ENCODE measurements at regions not wholly inside any gene's neighbourhood (a gene's known extent, or its start where the extent isn't known, plus 50 kb on each side); places are given as distances from the start of the nearest gene placed in this dataset.

- H2BK5ac ChIP-seq (ENCODE audit: insufficient read length, low read length) = no peak overlapping the region
- H3K23ac ChIP-seq (ENCODE audit: insufficient read length, low read depth, low read length) = no peak overlapping the region
- no peak overlapping the region for H3K18ac ChIP-seq (ENCODE audit: insufficient read length, low read depth, low read length)
- H2BK12ac ChIP-seq (ENCODE audit: insufficient read length, low read depth, low read length) = no peak overlapping the region
- H3K4me1 ChIP-seq (ENCODE audit: insufficient read depth, low read length) = no peaks in the 10 kb centered on the region
- no peak overlapping the region for H3K4ac ChIP-seq (ENCODE audit: low read depth, low read length)
- H3K27me3 ChIP-seq (ENCODE audit: insufficient read depth, low read length) = no peaks in the 10 kb centered on the region
- no peak for DNase-seq
- H3K14ac ChIP-seq (ENCODE audit: insufficient read depth, low read length) = no peak overlapping the region
- H4K5ac ChIP-seq (ENCODE audit: insufficient read length, low read depth, low read length) = no peak overlapping the region
- peaks cover 0 to 11% of the 10 kb centered on the region in 2 experiments; a peak in 2 of 4 replicates for H3K4me1 Mint-ChIP-seq
- no peak overlapping the region for H3K9ac ChIP-seq (ENCODE audit: extremely low read depth, insufficient read length, low read length)
- H3K23me2 ChIP-seq (ENCODE audit: insufficient read length, low read depth, low read length, poor library complexity, severe bottlenecking) = no peaks in the 10 kb centered on the region
- no peak overlapping the region for H3T11ph ChIP-seq (ENCODE audit: low read length)
- TF ChIP-seq CTCF (conservative IDR thresholded peaks at IDR 0.05) = no peak
- H3K4me3 Mint-ChIP-seq = no peak overlapping the region
- no peak overlapping the region for H2AK5ac ChIP-seq (ENCODE audit: insufficient read length, low read length)
- no peak overlapping the region for H2BK20ac ChIP-seq (ENCODE audit: low read depth, low read length, poor library complexity, severe bottlenecking)
- no peaks in the 10 kb centered on the region for H4K20me1 ChIP-seq (ENCODE audit: control insufficient read depth, insufficient read depth, insufficient read length)
- WGBS (ENCODE audit: extremely low coverage, insufficient read length, low lambda C conversion rate) = no CpG with 5 or more reads among the region's 2 CpGs
- no peak overlapping the region for H2BK15ac ChIP-seq (ENCODE audit: low read depth, low read length)
- no peaks in the 10 kb centered on the region for H3K27me3 Mint-ChIP-seq (ENCODE audit: low read depth)
- H3K27ac Mint-ChIP-seq = peak overlapping the region in 2 of 3 experiments; percentile 53 to 70; a peak in 2 of 7 replicates
- no peak overlapping the region for H3K27ac ChIP-seq (ENCODE audit: insufficient read length, low read depth, low read length)
- H4K91ac ChIP-seq (ENCODE audit: insufficient read length, low read depth, low read length) = no peak overlapping the region
- H3K9me3 ChIP-seq (ENCODE audit: control insufficient read depth, low read depth, low read length) = no peaks in the 10 kb centered on the region
- no peak overlapping the region for H3K4me2 ChIP-seq (ENCODE audit: insufficient read depth, insufficient read length, low read length)
- H3K79me2 ChIP-seq (ENCODE audit: insufficient read depth, low read length) = no peaks in the 10 kb centered on the region
- no peak overlapping the region for H3K56ac ChIP-seq (ENCODE audit: insufficient read length, low read depth, low read length)
- no peak overlapping the region for H2BK120ac ChIP-seq (ENCODE audit: low read depth, low read length, poor library complexity, severe bottlenecking)
- H3K36me3 Mint-ChIP-seq (ENCODE audit: insufficient read depth in 1 of 3, low read depth in 3 of 3) = peaks cover 0 to 6% (median 0%) of the 10 kb centered on the region in 3 experiments; a peak in 1 of 7 replicates
- H4K8ac ChIP-seq (replicated peaks; ENCODE audit: insufficient read length, low read depth, low read length) = no peak overlapping the region
- peaks cover 0 to 10% of the 10 kb centered on the region in 2 experiments; a peak in 4 of 5 replicates for H3K9me3 Mint-ChIP-seq
- no peak overlapping the region for H2AFZ ChIP-seq (ENCODE audit: low read length)
- H3K79me1 ChIP-seq (ENCODE audit: insufficient read depth, low read depth, low read length, poor library complexity, severe bottlenecking) = no peaks in the 10 kb centered on the region
These were observed 379.0 kb downstream of the CCER1 start for GRCh38 chr12:90575995-90576394.

All from H9 (cell line).